GM12875 (cell line): ENCODE measurements at regions not wholly inside any gene's neighbourhood (a gene's known extent, or its start where the extent isn't known, plus 50 kb on each side); places are given as distances from the start of the nearest gene placed in this dataset.

Source experiments
- H3K4me3 ChIP-seq: one replicate; pipeline ENCODE4 v1.5.1; 2011; ENCODE audit warnings: low read depth, low read length, control low read depth
- CTCF ChIP-seq: IDR thresholded peaks from 2 replicates; pipeline ENCODE4 v1.5.1; 2011; ENCODE audit warnings: low read depth, mild to moderate bottlenecking, control low read depth, inconsistent platforms, low read length, moderate library complexity, borderline replicate concordance; ENCODE audit not compliant: insufficient read depth

GRCh38 chr1:168480997-168481396 is 62.8 kb downstream of the XCL2 start:
- TF ChIP-seq CTCF: no peak
- no peak overlapping the region for H3K4me3 ChIP-seq

- TF ChIP-seq CTCF: no peak
- H3K4me3 ChIP-seq: no peak overlapping the region
These were observed 66.0 kb downstream of the XCL2 start for GRCh38 chr1:168477792-168478191.

GRCh38 chr1:168476588-168477385 is 67.0 kb downstream of the XCL2 start:
- no peak overlapping the region for H3K4me3 ChIP-seq
- TF ChIP-seq CTCF: no peak

- no peak for TF ChIP-seq CTCF
- no peak overlapping the region for H3K4me3 ChIP-seq
These were observed 69.5 kb downstream of the XCL2 start for GRCh38 chr1:168474322-168474721.

- H3K4me3 ChIP-seq: no peak overlapping the region
- no peak for TF ChIP-seq CTCF
These were observed 70.7 kb downstream of the XCL2 start for GRCh38 chr1:168473126-168473525.

GRCh38 chr1:168472223-168472622 is 71.6 kb downstream of the XCL2 start:
- H3K4me3 ChIP-seq: no peak overlapping the region
- no peak for TF ChIP-seq CTCF

GRCh38 chr1:168470901-168471431 is 72.8 kb downstream of the XCL2 start:
- no peak overlapping the region for H3K4me3 ChIP-seq
- TF ChIP-seq CTCF: no peak
